Stimulated activated CD4-positive, alpha-beta T cell treated with anti-CD3 and anti-CD28 coated beads, TNF-alpha, amount 100 ng/mL, for 24 hours (primary cell): ENCODE measurements at regions not wholly inside any gene's neighbourhood (a gene's known extent, or its start where the extent isn't known, plus 50 kb on each side); places are given as distances from the start of the nearest gene placed in this dataset.
"Not testable (repeated sequence)": the region's sequence is repeated elsewhere in the genome, so short reads cannot be mapped to it uniquely, and the experiment has no call there.

Experiments used
- DNase-seq, 3 experiments: peaks; one replicate each; pipeline ENCODE4 v3.0.0-alpha.2; 2020; ENCODE audit warnings: low read depth in 3 of 3

GRCh38 chr16:32947336-32947735 is 246.7 kb upstream of the TP53TG3C start:
- not testable (repeated sequence) for DNase-seq

DNA sequence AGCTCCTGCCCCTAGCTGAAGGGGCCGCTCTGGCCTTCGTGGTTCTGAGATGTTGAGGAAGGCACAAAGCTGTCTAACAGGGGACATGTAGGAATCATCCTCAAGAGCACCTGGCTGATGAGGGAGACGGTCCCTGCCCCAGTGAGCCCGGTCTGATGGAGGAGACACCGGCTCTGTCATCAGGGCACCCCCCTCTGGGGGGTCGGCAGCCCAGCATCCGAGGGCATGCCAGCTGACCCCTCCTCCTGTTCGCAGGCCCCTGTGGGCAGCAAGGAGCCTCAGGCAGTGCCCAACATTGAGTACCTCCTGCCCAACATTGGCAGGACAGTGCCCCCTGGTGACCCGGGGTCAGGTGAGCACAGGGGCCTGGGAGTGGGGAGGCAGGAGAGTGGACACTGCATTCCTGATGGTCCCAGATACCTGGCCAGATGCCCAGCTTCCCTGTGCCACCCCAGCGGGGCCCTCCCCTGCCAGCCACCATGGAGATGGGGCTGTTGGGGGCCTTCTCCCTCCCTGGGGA is 247.9 kb upstream of the TP53TG3C start:
- DNase-seq, result not testable (repeated sequence)

- not testable (repeated sequence) for DNase-seq
Observed at GRCh38 chr16:32945311-32945710, 248.7 kb upstream of the TP53TG3C start.

DNA sequence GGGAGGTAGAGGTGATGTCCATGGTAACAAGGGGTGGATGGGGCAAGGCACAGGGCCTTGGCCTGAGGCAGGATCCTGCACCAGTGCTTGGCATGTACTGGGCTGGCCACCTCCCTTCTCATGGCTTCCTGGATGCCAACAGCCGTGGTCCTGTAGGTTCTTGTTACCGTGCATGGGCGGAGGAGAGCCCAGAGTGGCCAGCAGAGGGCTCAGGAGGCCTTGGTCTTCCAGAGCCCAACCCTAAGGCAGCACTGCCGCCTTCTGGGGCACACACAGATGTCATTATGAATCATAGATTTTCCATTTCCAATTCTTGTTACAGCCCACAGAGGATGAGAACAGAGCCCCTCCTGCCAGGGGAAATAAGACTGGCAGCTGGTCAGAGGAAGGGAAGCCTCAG is 254.2 kb upstream of the TP53TG3C start:
- not testable (repeated sequence) for DNase-seq

DNA sequence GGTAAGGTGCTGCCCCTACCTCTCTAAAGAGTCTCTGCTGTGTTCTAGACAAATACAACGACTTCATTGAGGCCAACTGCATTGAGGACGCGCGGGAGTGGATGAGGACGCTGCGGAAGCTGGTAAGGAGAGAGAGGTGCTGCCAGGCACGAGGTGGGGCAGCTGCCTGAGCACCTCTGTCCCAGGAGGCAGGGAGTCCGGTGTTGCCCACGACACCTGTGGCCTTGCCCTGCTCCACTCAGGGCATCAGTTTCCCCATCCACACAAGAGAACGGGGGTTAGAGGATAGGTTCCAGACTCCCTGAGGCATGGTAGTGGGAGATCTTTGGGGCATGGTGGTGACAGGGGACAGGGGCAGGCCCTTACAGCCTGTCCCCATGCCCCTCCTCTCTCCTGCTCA is 256.1 kb upstream of the TP53TG3C start:
- DNase-seq, result not testable (repeated sequence)

DNA sequence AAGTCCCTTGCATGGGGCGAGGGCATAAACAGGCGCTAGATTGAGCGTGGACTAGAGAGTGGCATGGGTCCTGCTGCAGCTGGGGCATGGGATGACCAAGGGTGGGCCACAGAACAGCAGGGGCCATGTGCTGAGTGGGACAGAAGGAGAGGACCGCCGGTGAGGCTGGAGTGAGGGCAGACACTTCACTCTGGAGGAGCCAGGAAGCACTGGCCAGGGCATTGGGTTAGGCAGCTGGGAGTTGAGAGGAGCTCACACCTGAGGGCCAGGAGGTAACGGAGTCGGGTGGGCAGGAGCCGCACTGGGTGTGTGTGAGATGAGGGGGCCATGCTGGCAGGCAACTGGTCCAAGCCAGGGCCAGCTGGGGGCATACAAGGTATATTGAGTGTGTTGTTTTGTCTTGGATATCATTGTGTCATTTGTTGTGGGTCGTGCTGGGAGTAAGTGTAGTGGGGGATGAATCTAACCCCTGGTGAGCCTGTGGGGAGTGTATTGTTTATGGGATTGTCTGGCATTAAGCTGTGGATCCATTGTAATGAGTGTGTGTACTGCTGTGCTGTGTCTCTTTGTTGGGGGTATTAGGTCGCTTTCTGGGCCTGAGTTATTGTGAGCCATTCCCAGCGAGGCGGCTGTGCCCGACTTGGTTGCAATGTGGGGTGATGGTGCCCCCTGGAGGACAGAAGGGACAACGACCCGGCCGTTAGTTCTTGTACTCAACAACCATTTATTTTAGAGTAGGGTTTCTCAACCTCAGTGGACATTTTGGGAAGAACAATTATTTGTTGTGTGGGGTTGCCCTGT is 256.5 kb upstream of the TP53TG3 start:
- DNase-seq, result peak in 1 of 3 experiments; percentile 12

DNA sequence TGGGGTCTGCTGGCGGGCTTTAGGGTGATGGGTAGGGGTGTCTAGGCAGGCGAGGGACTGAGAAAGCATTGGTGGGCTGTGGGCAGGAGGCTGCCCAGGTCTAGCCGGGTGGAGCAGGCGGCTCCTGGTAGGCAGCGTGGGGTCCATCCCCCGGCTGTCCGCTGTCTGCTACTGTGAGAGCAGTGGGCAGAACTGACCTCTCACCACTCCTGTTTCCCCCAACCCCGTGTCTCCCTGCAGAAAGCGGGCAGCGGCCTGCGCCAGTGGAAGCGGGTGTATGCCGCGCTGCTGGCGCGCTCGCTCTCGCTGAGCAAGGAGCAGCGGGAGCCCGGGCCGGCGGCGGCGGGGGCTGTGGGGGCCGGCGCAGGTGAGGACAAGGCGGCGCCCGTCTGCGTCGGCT is 249.2 kb upstream of the TP53TG3 start:
- not testable (repeated sequence) for DNase-seq

GRCh38 chr16:32922578-32922977 is 246.6 kb upstream of the TP53TG3 start:
- peak in 1 of 3 experiments; percentile 7 for DNase-seq

DNA sequence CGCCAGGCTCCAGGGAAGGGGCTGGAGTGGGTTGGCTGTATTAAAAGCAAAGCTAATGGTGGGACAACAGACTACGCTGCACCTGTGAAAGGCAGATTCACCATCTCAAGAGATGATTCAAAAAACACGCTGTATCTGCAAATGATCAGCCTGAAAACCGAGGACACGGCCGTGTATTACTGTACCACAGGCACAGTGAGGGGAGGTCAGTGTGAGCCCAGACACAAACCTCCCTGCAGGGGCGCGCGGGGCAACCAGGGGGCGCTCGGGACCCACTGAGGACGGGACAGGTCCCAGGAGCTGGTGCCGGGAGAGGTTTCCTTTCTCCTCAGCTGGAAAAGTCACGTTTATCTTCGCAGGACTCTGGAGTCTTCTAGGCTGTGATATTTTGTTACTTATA is 239.4 kb upstream of the TP53TG3 start:
- not testable (repeated sequence) for DNase-seq

DNA sequence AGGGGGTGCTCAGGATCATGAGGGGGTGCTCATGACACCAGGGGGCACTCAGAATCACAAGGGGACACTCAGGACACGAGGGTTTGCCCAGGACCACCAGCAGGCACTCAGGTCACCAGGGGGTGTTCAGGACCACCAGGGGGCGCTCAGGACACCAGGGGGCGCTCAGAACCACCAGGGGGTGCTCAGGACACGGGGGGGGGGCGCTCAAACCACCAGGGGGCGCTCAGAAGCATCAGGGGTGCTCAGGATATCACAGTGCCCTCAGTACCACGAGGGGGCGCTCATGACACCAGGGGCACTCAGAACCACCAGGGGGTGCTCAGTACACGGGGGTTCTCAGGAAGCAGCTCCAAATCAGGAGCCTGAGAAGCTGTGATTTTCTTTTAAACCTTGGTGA is 221.8 kb upstream of the TP53TG3 start:
- DNase-seq, result peak in 2 of 3 experiments; percentile 6 to 45

GRCh38 chr16:32885392-32885791 is 209.4 kb upstream of the TP53TG3 start:
- not testable (repeated sequence) for DNase-seq

DNA sequence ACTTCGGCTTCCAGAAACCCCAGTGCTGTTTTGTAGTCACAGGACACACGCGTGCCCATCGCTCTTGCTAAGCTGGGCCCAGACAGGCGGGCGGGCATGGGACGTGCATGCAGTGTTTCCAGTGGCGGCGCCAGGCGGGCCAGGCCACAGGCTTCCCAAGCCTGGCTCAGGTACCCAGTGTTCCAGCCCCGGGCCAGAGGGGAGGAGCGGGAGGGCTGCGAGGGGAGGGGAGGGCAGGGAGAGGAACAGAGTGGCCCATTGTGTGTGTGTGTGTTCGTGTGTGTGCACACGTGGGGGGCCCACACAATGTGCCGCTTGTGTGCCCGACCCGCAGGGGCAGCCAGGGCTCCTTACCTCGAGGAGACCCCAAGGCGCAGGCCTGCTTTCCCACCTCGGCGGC is 208.6 kb upstream of the TP53TG3 start:
- DNase-seq, result not testable (repeated sequence)

- not testable (repeated sequence) for DNase-seq
Observed at GRCh38 chr16:32882328-32882857, 206.4 kb upstream of the TP53TG3 start.

GRCh38 chr16:32881631-32882030 is 205.7 kb upstream of the TP53TG3 start:
- DNase-seq, result not testable (repeated sequence)

DNA sequence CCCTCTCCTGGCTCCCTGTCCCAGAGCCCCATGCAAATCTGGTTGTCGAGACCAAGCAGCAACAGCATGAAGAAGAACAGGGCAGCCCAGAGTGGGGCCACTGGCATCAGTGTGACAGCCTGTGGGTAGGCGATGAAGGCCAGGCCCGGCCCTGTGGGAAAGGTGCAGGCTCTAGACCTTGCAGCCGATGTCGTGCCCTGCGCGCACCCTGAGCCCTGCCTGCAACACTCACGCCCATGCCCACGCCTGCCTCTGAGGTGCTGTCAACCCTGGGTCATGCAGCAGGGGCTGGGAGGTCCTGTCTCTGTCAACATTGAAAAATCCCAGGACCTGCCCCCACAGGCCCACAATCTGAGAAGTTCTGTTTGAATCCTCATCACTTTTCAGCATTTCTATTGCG is 204.0 kb upstream of the TP53TG3 start:
- DNase-seq, result not testable (repeated sequence)

GRCh38 chr16:32876718-32877117 is 200.8 kb upstream of the TP53TG3 start:
- not testable (repeated sequence) for DNase-seq

- DNase-seq, result not testable (repeated sequence)
Observed at GRCh38 chr16:32873783-32874182, 197.8 kb upstream of the TP53TG3 start.

- DNase-seq, result not testable (repeated sequence)
Observed at GRCh38 chr16:32873120-32873519, 197.2 kb upstream of the TP53TG3 start.

DNA sequence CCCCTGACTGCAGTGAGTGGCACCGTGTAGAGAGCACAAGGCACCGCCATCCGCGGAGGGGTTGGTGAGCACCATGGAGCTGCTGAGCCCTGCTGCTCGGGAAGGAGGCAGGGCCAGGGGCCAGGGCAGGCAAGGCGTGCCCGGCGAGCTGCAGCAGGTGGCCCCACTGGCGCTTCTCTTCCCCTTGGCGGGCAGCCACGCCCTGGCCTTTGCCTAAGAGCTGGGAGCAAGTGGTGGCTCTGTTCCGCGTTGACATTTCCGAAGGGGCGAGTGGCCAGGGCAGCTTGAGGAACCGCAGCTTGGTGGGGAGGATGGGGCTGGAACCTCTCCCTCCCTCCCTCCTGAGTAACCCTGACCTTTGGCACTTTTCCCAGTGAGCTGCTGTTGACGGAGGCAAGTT is 194.7 kb upstream of the TP53TG3 start:
- DNase-seq, result not testable (repeated sequence)

- DNase-seq, result not testable (repeated sequence)
Observed at GRCh38 chr16:32868334-32868733, 192.4 kb upstream of the TP53TG3 start.

DNA sequence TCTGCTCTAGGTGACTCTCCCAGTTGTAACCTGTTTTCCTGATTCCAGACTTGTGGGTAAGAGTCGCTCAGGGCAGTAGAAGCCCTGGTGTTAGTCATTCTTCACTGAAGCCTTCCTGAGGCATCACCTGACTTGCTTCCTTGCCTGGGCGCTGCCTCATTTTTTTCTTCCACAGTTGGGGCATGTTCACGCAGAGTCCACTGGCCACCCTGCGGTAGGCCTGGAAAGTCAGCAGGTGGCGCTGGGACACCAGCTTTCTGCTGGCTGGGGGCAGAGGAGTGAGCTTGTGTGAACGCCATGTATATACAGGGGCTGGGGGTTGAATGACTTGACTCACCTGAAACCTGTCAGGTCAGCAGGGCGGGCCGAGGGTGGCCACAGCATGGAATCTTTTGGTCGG is 189.3 kb upstream of the TP53TG3 start:
- not testable (repeated sequence) for DNase-seq

GRCh38 chr16:32861476-32862201 is 185.7 kb upstream of the TP53TG3 start:
- DNase-seq, result not testable (repeated sequence)
